ENCODE measurements at regions not wholly inside any gene's neighbourhood (a gene's known extent, or its start where the extent isn't known, plus 50 kb on each side); places are given as distances from the start of the nearest gene placed in this dataset.

GRCh38 chr4:24373704-24374103, 210.7 kb downstream of the DHX15 start:
- H3K4me1 ChIP-seq (ENCODE audit: insufficient read depth), result peaks cover 4% of the 10 kb centered on the region
- no peaks in the 10 kb centered on the region for H3K27me3 ChIP-seq
- TF ChIP-seq POLR2A (IDR thresholded peaks at IDR 0.05) (no peak), EP300 (IDR thresholded peaks at IDR 0.05) (no peak)
- TF ChIP-seq, protein P1, sequence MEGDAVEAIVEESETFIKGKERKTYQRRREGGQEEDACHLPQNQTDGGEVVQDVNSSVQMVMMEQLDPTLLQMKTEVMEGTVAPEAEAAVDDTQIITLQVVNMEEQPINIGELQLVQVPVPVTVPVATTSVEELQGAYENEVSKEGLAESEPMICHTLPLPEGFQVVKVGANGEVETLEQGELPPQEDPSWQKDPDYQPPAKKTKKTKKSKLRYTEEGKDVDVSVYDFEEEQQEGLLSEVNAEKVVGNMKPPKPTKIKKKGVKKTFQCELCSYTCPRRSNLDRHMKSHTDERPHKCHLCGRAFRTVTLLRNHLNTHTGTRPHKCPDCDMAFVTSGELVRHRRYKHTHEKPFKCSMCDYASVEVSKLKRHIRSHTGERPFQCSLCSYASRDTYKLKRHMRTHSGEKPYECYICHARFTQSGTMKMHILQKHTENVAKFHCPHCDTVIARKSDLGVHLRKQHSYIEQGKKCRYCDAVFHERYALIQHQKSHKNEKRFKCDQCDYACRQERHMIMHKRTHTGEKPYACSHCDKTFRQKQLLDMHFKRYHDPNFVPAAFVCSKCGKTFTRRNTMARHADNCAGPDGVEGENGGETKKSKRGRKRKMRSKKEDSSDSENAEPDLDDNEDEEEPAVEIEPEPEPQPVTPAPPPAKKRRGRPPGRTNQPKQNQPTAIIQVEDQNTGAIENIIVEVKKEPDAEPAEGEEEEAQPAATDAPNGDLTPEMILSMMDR (IDR thresholded peaks at IDR 0.05), result no peak
- WGBS, 3 donors, result 4 to 14% (median 6%) methylated on average over 2 of the region's 2 CpGs
- H3K9me3 ChIP-seq, result no peaks in the 10 kb centered on the region
- intact Hi-C loops (cut with DNase I), result no loop called here
- DNase-seq, result no peak
- no peaks in the 10 kb centered on the region for H3K36me3 ChIP-seq
- no peak overlapping the region for H3K4me3 ChIP-seq
- H3K27ac ChIP-seq, result no peak overlapping the region

DNA sequence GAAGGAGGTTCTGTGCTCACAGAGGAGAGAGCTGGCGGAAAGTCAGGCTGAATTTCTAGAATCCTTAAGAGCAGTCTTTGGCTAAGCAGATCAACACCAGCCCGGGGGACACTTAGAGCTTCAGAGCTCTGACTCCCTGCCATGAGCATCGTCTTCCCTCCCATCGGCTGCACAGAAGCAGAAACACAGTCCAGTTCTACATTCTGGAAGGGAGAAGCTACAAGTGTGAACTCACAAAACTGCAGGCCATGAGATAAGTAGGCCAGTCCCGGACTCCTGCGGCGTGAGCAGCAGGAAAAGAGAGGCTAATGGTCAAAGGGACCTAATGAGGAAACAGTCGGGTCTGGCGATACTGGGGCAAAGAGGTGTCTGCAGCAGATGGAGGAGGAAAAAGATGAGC, 211.5 kb downstream of the DHX15 start:
- WGBS, 3 donors, result 31 to 47% (median 34%) methylated on average over 9 of the region's 9 CpGs
- DNase-seq, result no peak
- peaks cover 4% of the 10 kb centered on the region for H3K4me1 ChIP-seq (ENCODE audit: insufficient read depth)
- H3K27ac ChIP-seq, result no peak overlapping the region
- no peaks in the 10 kb centered on the region for H3K9me3 ChIP-seq
- H3K36me3 ChIP-seq, result no peaks in the 10 kb centered on the region
- TF ChIP-seq, protein P1 (IDR thresholded peaks at IDR 0.05), result no peak
- no peak for TF ChIP-seq POLR2A (IDR thresholded peaks at IDR 0.05)
- TF ChIP-seq EP300 (IDR thresholded peaks at IDR 0.05), result no peak
- H3K4me3 ChIP-seq, result no peak overlapping the region
- intact Hi-C loops (cut with DNase I), result no loop called here
- H3K27me3 ChIP-seq, result no peaks in the 10 kb centered on the region

- no peak overlapping the region for H3K27ac ChIP-seq
- DNase-seq, result no peak
- no peak overlapping the region for H3K4me3 ChIP-seq
- no peaks in the 10 kb centered on the region for H3K27me3 ChIP-seq
- no peaks in the 10 kb centered on the region for H3K36me3 ChIP-seq
- TF ChIP-seq EP300 (IDR thresholded peaks at IDR 0.05) (no peak), POLR2A (IDR thresholded peaks at IDR 0.05) (no peak)
- TF ChIP-seq, protein P1 (IDR thresholded peaks at IDR 0.05), result no peak
- WGBS, 3 donors, result 18 to 45% (median 24%) methylated on average over 4 of the region's 4 CpGs
- intact Hi-C loops (cut with DNase I), result no loop called here
- no peaks in the 10 kb centered on the region for H3K9me3 ChIP-seq
- H3K4me1 ChIP-seq (ENCODE audit: insufficient read depth), result peaks cover 4% of the 10 kb centered on the region
These were observed 212.0 kb downstream of the DHX15 start for GRCh38 chr4:24372341-24372740.

DNA sequence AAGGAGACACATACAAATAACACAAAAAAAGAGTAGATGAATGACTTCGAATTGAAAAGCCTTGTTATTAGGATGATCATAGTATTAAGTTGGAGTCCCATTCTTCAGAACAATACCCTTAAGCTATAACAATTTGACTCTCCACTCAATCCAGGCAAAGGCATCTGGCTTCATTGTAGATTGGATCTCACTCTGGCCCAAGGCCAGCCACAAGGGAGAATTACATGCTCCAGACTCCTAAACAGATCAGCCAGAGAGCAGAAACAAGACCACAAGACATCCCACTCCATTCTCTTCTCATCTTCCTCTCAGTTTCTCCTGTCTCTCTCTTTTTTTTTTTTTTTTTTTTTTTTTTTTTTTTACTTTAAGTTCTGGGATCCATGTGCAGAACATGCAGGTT, 213.9 kb downstream of the DHX15 start:
- intact Hi-C loops (cut with DNase I), result no loop called here
- no peak for DNase-seq
- peaks cover 4% of the 10 kb centered on the region for H3K4me1 ChIP-seq (ENCODE audit: insufficient read depth)
- no peaks in the 10 kb centered on the region for H3K9me3 ChIP-seq
- TF ChIP-seq, protein P1 (IDR thresholded peaks at IDR 0.05), result no peak
- no peak for TF ChIP-seq EP300 (IDR thresholded peaks at IDR 0.05)
- TF ChIP-seq POLR2A (IDR thresholded peaks at IDR 0.05), result no peak
- no peak overlapping the region for H3K4me3 ChIP-seq
- no peaks in the 10 kb centered on the region for H3K27me3 ChIP-seq
- H3K36me3 ChIP-seq, result no peaks in the 10 kb centered on the region
- no peak overlapping the region for H3K27ac ChIP-seq
- WGBS, 3 donors, result 84 to 91% (median 87%) methylated on average over 1 of the region's 1 CpG

Measured in ovary (tissue), 7 donors.